ENCODE measurements at regions not wholly inside any gene's neighbourhood (a gene's known extent, or its start where the extent isn't known, plus 50 kb on each side); places are given as distances from the start of the nearest gene placed in this dataset.

- Histone ChIP-seq H3K9me3 (no peaks in the 10 kb centered on the region), H3K36me3 (ENCODE audit: low read depth) (no peaks in the 10 kb centered on the region), H3K4me3 (no peak overlapping the region), H3K4me1 (ENCODE audit: low read depth) (peaks cover 8% of the 10 kb centered on the region)
- intact Hi-C loops (cut with DNase I, micrococcal nuclease): no loop called here
- DNase-seq (no peak), ATAC-seq (no peak)
- no peak for TF ChIP-seq CTCF (IDR thresholded peaks at IDR 0.05)
Observed at GRCh38 chr4:78687818-78688217, 88.3 kb upstream of the BMP2K start.

- Histone ChIP-seq H3K36me3 (ENCODE audit: low read depth) (no peaks in the 10 kb centered on the region), H3K9me3 (no peaks in the 10 kb centered on the region), H3K4me1 (ENCODE audit: low read depth) (peaks cover 8% of the 10 kb centered on the region), H3K4me3 (no peak overlapping the region)
- no peak for TF ChIP-seq CTCF (IDR thresholded peaks at IDR 0.05)
- intact Hi-C loops (cut with DNase I, micrococcal nuclease): no loop called here
- no peak for ATAC-seq
- DNase-seq: no peak
Observed at GRCh38 chr4:78688366-78688765, 87.8 kb upstream of the BMP2K start.

- ATAC-seq (no peak), DNase-seq (no peak)
- no peaks in the 10 kb centered on the region for H3K9me3 ChIP-seq
- intact Hi-C loops (cut with DNase I, micrococcal nuclease): no loop called here
- TF ChIP-seq CTCF (IDR thresholded peaks at IDR 0.05): no peak
- peaks cover 3% of the 10 kb centered on the region for H3K4me1 ChIP-seq (ENCODE audit: low read depth)
- no peaks in the 10 kb centered on the region for H3K36me3 ChIP-seq (ENCODE audit: low read depth)
- no peak overlapping the region for H3K4me3 ChIP-seq
Observed at GRCh38 chr4:78689261-78689660, 86.9 kb upstream of the BMP2K start.

- intact Hi-C loops (cut with DNase I, micrococcal nuclease): no loop called here
- Histone ChIP-seq H3K36me3 (ENCODE audit: low read depth) (no peaks in the 10 kb centered on the region), H3K4me3 (no peak overlapping the region), H3K4me1 (ENCODE audit: low read depth) (peaks cover 3% of the 10 kb centered on the region), H3K9me3 (no peaks in the 10 kb centered on the region)
- no peak for TF ChIP-seq CTCF (IDR thresholded peaks at IDR 0.05)
- no peak for ATAC-seq
- no peak for DNase-seq
Observed at GRCh38 chr4:78689700-78690323, 86.3 kb upstream of the BMP2K start.

- DNase-seq (no peak), ATAC-seq (no peak)
- intact Hi-C loops (cut with DNase I, micrococcal nuclease): no loop called here
- TF ChIP-seq CTCF (IDR thresholded peaks at IDR 0.05): no peak
- H3K9me3 ChIP-seq: no peaks in the 10 kb centered on the region
- H3K36me3 ChIP-seq (ENCODE audit: low read depth): no peaks in the 10 kb centered on the region
- no peak overlapping the region for H3K4me3 ChIP-seq
- H3K4me1 ChIP-seq (ENCODE audit: low read depth): peaks cover 3% of the 10 kb centered on the region
Observed at GRCh38 chr4:78691334-78691754, 84.8 kb upstream of the BMP2K start.
